Smooth muscle cell (in vitro differentiated cells): ENCODE measurements at regions not wholly inside any gene's neighbourhood (a gene's known extent, or its start where the extent isn't known, plus 50 kb on each side); places are given as distances from the start of the nearest gene placed in this dataset.
"Not testable (repeated sequence)": the region's sequence is repeated elsewhere in the genome, so short reads cannot be mapped to it uniquely, and the experiment has no call there.

Source experiments
- DNase-seq: peaks from one replicate; lab custom pipeline; 2025; ENCODE audit not compliant: unreplicated experiment; lab: John Stamatoyannopoulos, UW
- H2AFZ ChIP-seq: fragments of 200-600 bp; sonication (generic); 2 replicates; pipeline ENCODE4 v1.6.0; 2016; ENCODE audit warnings: antibody characterized with exemption, low read depth, mild to moderate bottlenecking
- H3F3A ChIP-seq: fragments of 200-600 bp; sonication (generic); 2 replicates; pipeline ENCODE4 v1.6.0; 2017; ENCODE audit warnings: antibody characterized with exemption, low read depth
- H3K27ac ChIP-seq: fragments of 200-600 bp; sonication (generic); 2 replicates; pipeline ENCODE4 v1.5.1; 2016; ENCODE audit warnings: low read depth, mild to moderate bottlenecking
- H3K27me3 ChIP-seq: fragments of 200-600 bp; sonication (generic); 2 replicates; pipeline ENCODE4 v1.6.1; 2016; ENCODE audit warnings: low read depth, mild to moderate bottlenecking
- H3K36me3 ChIP-seq: fragments of 200-600 bp; sonication (generic); 2 replicates; pipeline ENCODE4 v1.5.1; 2016; ENCODE audit warnings: low read depth
- H3K4me1 ChIP-seq: fragments of 200-600 bp; sonication (generic); 2 replicates; pipeline ENCODE4 v1.5.1; 2016; ENCODE audit warnings: low read depth
- H3K4me2 ChIP-seq: fragments of 200-600 bp; sonication (generic); 2 replicates; pipeline ENCODE4 v1.6.0; 2016; ENCODE audit warnings: mild to moderate bottlenecking
- H3K4me3 ChIP-seq: fragments of 200-600 bp; sonication (generic); 2 replicates; pipeline ENCODE4 v1.5.1; 2016; ENCODE audit warnings: mild to moderate bottlenecking
- H3K79me2 ChIP-seq: fragments of 200-600 bp; sonication (generic); 2 replicates; pipeline ENCODE4 v1.6.0; 2016; ENCODE audit warnings: low read depth, mild to moderate bottlenecking
- H3K9ac ChIP-seq: fragments of 200-600 bp; sonication (generic); 2 replicates; pipeline ENCODE4 v1.6.0; 2016; ENCODE audit warnings: low read depth
- H3K9me3 ChIP-seq: fragments of 200-600 bp; sonication (generic); replicated peaks from 2 replicates; pipeline ENCODE4 v1.5.1; 2016; ENCODE audit warnings: low read depth
- H4K20me1 ChIP-seq: fragments of 200-600 bp; sonication (generic); 2 replicates; pipeline ENCODE4 v1.6.0; 2016; ENCODE audit warnings: low read depth
- CTCF ChIP-seq: fragments of 200-600 bp; sonication (generic); IDR thresholded peaks from 2 replicates; pipeline ENCODE4 v1.5.1; 2017; ENCODE audit warnings: borderline replicate concordance, mild to moderate bottlenecking, antibody characterized with exemption; ENCODE audit not compliant: insufficient read depth, poor library complexity, severe bottlenecking
- WGBS: methylation state at CpG from one replicate; pipeline ENCODE4 v1.1.7; 2016; ENCODE audit warnings: low lambda C conversion rate; 5-methylcytosine and 5-hydroxymethylcytosine counted together

- Histone ChIP-seq H3K27ac (no peak overlapping the region), H3K36me3 (no peaks in the 10 kb centered on the region)
- 76% methylated on average over 6 of the region's 6 CpGs for WGBS
Measured at GRCh38 chr14:105910426-105910825, 384.0 kb downstream of the TMEM121 start.

GRCh38 chr14:105911006-105911847 is 384.8 kb downstream of the TMEM121 start:
- no peak overlapping the region for H3K4me2 ChIP-seq
- WGBS = 78% methylated on average over 18 of the region's 18 CpGs

More at GRCh38 chr14:105910426-105910825, 384.0 kb downstream of the TMEM121 start:
- Histone ChIP-seq H3K79me2 (no peaks in the 10 kb centered on the region), H3K4me3 (no peak overlapping the region), H4K20me1 (no peaks in the 10 kb centered on the region), H2AFZ (no peak overlapping the region), H3K4me2 (no peak overlapping the region), H3K9me3 (peaks cover 4% of the 10 kb centered on the region), H3K9ac (no peak overlapping the region), H3F3A (no peaks in the 10 kb centered on the region), H3K27me3 (no peaks in the 10 kb centered on the region), H3K4me1 (no peaks in the 10 kb centered on the region)
- no peak for TF ChIP-seq CTCF
- no peak for DNase-seq

GRCh38 chr14:105911848-105912292 is 385.5 kb downstream of the TMEM121 start:
- WGBS = 68% methylated on average over 8 of the region's 8 CpGs
- not testable (repeated sequence) for H2AFZ ChIP-seq, H3K27ac ChIP-seq, H3K36me3 ChIP-seq, H3K4me1 ChIP-seq, H3K9ac ChIP-seq, H3K4me3 ChIP-seq, H3K9me3 ChIP-seq, H4K20me1 ChIP-seq, H3K4me2 ChIP-seq, DNase-seq, H3F3A ChIP-seq, H3K79me2 ChIP-seq, H3K27me3 ChIP-seq

More at GRCh38 chr14:105911006-105911847, 384.8 kb downstream of the TMEM121 start:
- Histone ChIP-seq H3K9ac (no peak overlapping the region), H2AFZ (no peak overlapping the region), H3F3A (no peaks in the 10 kb centered on the region), H4K20me1 (no peaks in the 10 kb centered on the region), H3K27me3 (no peaks in the 10 kb centered on the region), H3K4me1 (no peaks in the 10 kb centered on the region), H3K4me3 (no peak overlapping the region), H3K9me3 (peaks cover 4% of the 10 kb centered on the region), H3K79me2 (no peaks in the 10 kb centered on the region), H3K27ac (no peak overlapping the region), H3K36me3 (no peaks in the 10 kb centered on the region)
- no peak for TF ChIP-seq CTCF
- no peak for DNase-seq

- no peaks in the 10 kb centered on the region for H3K79me2 ChIP-seq
- no peaks in the 10 kb centered on the region for H3K27me3 ChIP-seq
- H4K20me1 ChIP-seq = no peaks in the 10 kb centered on the region
- H3K4me3 ChIP-seq = no peak overlapping the region
- no peak overlapping the region for H3K27ac ChIP-seq
- no peak for TF ChIP-seq CTCF
- H3F3A ChIP-seq = no peaks in the 10 kb centered on the region
- no peaks in the 10 kb centered on the region for H3K36me3 ChIP-seq
- DNase-seq = no peak
- H3K4me1 ChIP-seq = no peaks in the 10 kb centered on the region
- no peak overlapping the region for H3K9ac ChIP-seq
- no peak overlapping the region for H3K4me2 ChIP-seq
- H3K9me3 ChIP-seq = peaks cover 4% of the 10 kb centered on the region
- no peak overlapping the region for H2AFZ ChIP-seq
- 72% methylated on average over 11 of the region's 11 CpGs for WGBS
Measured at GRCh38 chr14:105912641-105913180, 386.3 kb downstream of the TMEM121 start.
